ENCODE measurements at regions not wholly inside any gene's neighbourhood (a gene's known extent, or its start where the extent isn't known, plus 50 kb on each side); places are given as distances from the start of the nearest gene placed in this dataset.

DNA sequence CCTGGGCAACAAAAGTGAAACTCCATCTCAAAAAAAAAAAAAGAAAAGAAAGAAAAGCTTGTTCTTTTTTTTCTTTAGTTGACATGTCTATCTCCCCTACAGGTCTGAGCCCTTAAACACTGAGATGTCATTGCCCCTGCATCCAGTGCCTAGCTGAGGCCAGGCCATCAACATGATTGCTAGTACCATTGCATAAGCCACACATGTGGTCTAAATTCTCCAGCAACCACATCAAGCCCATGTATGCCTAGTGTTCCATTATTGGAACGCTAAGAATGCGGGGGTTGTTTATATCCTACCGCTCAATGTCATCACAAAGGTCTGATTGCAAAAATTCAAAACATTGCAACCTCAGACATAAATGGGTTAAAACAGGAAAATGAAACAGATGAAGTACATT, 62.7 kb downstream of the NPTX2 start:
- no peak for DNase-seq (ENCODE audit: low spot score)

GRCh38 chr7:98681511-98681910, 64.4 kb downstream of the NPTX2 start:
- DNase-seq (ENCODE audit: low spot score): no peak

- DNase-seq (ENCODE audit: low spot score): no peak
These were observed 64.9 kb downstream of the NPTX2 start for GRCh38 chr7:98681951-98682350.

- no peak for DNase-seq (ENCODE audit: low spot score)
These were observed 66.4 kb downstream of the NPTX2 start for GRCh38 chr7:98683514-98683913.

- no peak for DNase-seq (ENCODE audit: low spot score)
These were observed 68.5 kb downstream of the NPTX2 start for GRCh38 chr7:98685541-98685940.

DNA sequence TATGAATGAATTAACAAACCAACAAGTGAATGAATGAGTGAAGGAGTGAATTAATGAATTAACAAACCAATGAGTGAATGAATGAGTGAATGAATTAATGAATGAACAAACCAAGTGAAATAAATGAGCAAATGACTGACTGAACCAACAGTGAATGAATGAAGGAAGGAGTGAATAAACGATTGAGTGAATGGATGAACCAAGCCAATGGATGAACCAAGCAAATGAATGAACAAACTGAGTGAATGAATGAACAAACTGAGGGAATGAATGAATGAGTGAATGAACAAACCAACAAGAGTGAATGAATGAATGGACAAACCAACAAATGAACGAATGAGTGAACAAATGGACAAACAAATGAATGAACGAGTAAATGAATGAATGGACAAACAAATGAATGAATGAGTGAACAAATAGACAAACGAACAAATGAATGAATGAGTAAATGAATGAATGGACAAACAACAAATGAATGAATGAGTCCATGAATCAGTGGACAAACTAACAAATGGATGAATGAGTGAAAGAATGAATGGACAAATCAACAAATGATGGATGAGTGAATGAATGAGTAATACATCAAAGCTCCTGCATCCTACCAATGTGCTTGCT, 69.5 kb downstream of the NPTX2 start:
- DNase-seq (ENCODE audit: low spot score): no peak

- no peak for DNase-seq (ENCODE audit: low spot score)
These were observed 70.1 kb downstream of the NPTX2 start for GRCh38 chr7:98687111-98687751.

DNA sequence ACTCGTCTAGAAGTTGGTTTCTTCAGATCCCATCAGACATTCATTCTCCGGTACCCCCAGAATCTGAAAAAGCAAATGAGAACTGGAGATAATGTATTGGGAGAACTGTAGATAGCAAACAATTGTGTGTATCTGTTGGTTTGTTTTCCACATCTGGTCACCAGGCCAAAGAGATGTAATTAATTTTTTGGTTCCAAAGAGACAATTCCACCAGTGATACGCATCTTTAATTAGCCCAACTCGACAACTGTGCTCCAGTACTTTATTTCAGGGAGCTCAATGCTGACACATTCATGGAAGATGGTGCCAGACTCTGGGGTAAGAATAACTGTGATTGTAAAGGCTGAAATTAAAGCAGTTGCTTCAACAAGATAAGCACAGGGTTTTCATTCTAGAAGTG, 74.5 kb downstream of the NPTX2 start:
- no peak for DNase-seq (ENCODE audit: low spot score)

- DNase-seq (ENCODE audit: low spot score): no peak
These were observed 80.0 kb downstream of the NPTX2 start for GRCh38 chr7:98697083-98697482.

DNA sequence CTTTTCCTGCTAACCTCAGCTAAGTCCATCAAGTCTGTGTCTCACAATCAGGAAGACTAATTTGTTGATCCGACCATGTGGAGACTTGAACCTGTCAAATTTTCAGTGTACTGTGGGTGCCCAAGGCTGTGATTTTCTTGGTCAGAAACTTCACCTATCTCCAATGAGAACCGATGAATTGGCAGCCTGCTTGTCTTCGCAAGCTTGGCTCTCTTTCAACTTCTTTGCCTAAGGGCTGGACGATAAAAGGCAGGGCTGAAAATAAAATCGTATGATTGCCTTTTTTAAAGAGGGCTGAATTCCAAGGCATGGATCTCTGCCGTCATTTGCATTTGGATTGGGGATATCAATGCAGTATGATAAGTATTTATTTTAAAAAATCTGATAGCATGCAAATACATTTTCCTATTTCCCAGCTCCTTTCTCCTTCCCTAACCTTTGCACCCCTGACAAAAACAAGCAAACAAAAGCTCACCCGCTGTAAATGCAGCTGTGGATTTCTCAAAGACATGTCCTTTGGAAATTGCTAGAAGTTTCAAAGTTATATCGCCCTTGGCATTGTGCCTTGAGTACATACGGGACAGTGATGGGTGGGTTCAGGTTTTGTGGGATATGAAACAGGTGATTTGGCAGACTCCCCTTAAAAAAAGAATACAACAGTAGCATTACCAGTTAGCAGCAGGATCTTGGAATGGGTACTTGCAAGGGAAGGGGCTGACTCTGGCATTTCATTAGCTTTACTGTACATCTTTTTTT, 80.6 kb downstream of the NPTX2 start:
- no peak for DNase-seq (ENCODE audit: low spot score)

GRCh38 chr7:98698976-98699375, 81.9 kb downstream of the NPTX2 start:
- DNase-seq (ENCODE audit: low spot score): no peak

DNA sequence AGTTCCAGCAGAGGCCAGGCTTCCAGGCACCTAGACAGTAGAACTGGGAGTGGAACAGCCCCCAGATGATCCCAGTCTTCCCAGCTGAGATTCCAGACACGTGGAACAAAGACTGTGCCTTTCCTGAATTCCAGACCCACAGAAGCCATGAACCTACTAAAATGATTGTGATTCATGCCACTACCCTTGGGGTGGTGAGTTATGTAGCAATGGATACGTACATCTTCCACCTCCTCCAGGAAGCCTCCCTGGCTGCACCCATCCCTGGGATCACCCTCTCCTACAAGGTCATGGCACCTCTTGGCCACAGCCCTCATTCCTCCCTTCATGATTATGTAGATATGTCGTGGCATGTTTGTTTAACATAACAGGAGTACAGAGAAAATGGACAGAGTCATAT, 83.4 kb downstream of the NPTX2 start:
- DNase-seq (ENCODE audit: low spot score): no peak

GRCh38 chr7:98701372-98701771, 84.3 kb downstream of the NPTX2 start:
- no peak for DNase-seq (ENCODE audit: low spot score)

- DNase-seq (ENCODE audit: low spot score): no peak
These were observed 84.9 kb downstream of the NPTX2 start for GRCh38 chr7:98702021-98702420.

- no peak for DNase-seq (ENCODE audit: low spot score)
These were observed 86.8 kb downstream of the NPTX2 start for GRCh38 chr7:98703916-98704315.

GRCh38 chr7:98705626-98706025, 88.5 kb downstream of the NPTX2 start:
- no peak for DNase-seq (ENCODE audit: low spot score)

- DNase-seq (ENCODE audit: low spot score): no peak
These were observed 90.0 kb downstream of the NPTX2 start for GRCh38 chr7:98707076-98707475.

DNA sequence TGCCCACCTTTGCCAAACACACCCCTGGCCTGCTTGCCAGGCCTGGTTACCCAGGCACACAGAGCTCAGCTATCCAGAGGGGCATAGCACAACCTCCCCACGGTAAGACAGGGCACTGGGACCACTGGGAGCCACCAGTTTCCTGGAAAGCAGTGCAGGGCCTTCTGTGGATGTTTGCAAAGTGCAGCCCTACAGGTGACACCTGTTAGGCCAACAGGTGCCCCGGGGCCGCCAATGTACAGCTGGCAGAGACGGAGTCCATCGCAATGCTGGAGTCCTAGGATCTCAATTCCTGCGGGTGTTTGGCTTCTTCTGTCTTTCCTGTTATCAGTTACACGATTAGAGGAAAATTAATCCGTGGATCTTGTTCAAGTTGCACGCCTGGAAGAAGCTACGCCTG, 94.9 kb downstream of the NPTX2 start:
- no peak for DNase-seq (ENCODE audit: low spot score)

GRCh38 chr7:98713165-98713810, 96.2 kb downstream of the NPTX2 start:
- no peak for DNase-seq (ENCODE audit: low spot score)

- no peak for DNase-seq (ENCODE audit: low spot score)
These were observed 102.3 kb downstream of the NPTX2 start for GRCh38 chr7:98719396-98719795.

DNA sequence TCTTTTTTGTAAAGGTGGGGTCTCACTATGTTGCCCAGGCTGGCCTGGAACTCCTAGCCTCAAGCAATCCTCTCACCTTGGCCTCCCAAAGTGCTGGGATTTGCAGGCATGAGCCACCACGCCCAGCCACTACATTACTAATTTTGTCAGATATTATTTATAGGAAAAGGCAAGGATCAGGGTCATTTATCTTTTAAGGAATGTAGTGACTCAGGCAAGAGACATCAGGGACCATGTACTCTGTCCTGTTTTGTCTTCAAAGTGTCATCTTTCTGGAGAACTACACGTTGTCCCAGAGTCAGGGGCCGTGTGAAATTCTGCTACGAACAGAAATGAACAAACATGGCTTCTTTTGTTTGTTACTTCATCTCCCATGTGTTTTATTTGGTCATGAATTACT, 105.3 kb downstream of the NPTX2 start:
- DNase-seq (ENCODE audit: low spot score): no peak

DNA sequence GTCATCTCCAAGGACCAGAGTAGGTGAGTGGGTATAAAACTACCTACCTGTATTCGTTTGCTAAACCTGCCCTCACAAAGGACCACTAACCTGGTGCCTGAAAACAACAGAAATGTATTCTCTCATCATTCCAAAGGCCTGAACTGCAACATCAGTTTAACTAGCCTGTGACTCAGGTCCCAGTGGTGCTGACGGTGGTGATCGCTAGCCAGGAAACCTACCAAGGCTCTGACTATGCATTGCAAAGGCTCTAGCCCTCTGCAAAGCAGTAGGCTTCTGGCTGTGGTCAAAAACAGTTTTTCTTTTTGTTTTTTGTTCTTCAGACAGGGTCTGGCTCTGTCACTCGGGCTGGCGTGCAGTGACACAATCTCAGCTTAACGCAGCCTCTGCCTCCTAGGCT, 107.5 kb downstream of the NPTX2 start:
- no peak for DNase-seq (ENCODE audit: low spot score)

- DNase-seq (ENCODE audit: low spot score): no peak
These were observed 110.1 kb downstream of the NPTX2 start for GRCh38 chr7:98727146-98727709.
